ENCODE measurements at regions not wholly inside any gene's neighbourhood (a gene's known extent, or its start where the extent isn't known, plus 50 kb on each side); places are given as distances from the start of the nearest gene placed in this dataset.

GRCh38 chr6:9518431-9518830 is 896.4 kb downstream of the TFAP2A start:
- DNase-seq = no peak

GRCh38 chr6:9517806-9518205 is 897.1 kb downstream of the TFAP2A start:
- no peak for DNase-seq

- no peak for DNase-seq
Observed at GRCh38 chr6:9515633-9516606, 899.0 kb downstream of the TFAP2A start.

GRCh38 chr6:9514146-9514545 is 900.7 kb downstream of the TFAP2A start:
- no peak for DNase-seq

GRCh38 chr6:9511157-9511556 is 903.7 kb downstream of the TFAP2A start:
- no peak for DNase-seq

- DNase-seq = no peak
Observed at GRCh38 chr6:9507136-9507895, 907.6 kb downstream of the TFAP2A start.

GRCh38 chr6:9504191-9504590 is 910.7 kb downstream of the TFAP2A start:
- no peak for DNase-seq

GRCh38 chr6:9503111-9503761 is 911.6 kb downstream of the TFAP2A start:
- DNase-seq = no peak

GRCh38 chr6:9499709-9500108 is 915.2 kb downstream of the TFAP2A start:
- no peak for DNase-seq

- DNase-seq = no peak
Observed at GRCh38 chr6:9496837-9497236, 918.0 kb downstream of the TFAP2A start.

GRCh38 chr6:9494864-9495263 is 920.0 kb downstream of the TFAP2A start:
- DNase-seq = no peak

- no peak for DNase-seq
Observed at GRCh38 chr6:9492790-9493189, 922.1 kb downstream of the TFAP2A start.

- DNase-seq = no peak
Observed at GRCh38 chr6:9487128-9487527, 927.7 kb downstream of the TFAP2A start.

- DNase-seq = no peak
Observed at GRCh38 chr6:9485992-9486391, 928.9 kb downstream of the TFAP2A start.

GRCh38 chr6:9484686-9485085 is 930.2 kb downstream of the TFAP2A start:
- no peak for DNase-seq

- no peak for DNase-seq
Observed at GRCh38 chr6:9484091-9484490, 930.8 kb downstream of the TFAP2A start.

GRCh38 chr6:9482030-9482738 is 932.7 kb downstream of the TFAP2A start:
- DNase-seq = no peak

GRCh38 chr6:9481292-9482029 is 933.4 kb downstream of the TFAP2A start:
- DNase-seq = no peak

- DNase-seq = no peak
Observed at GRCh38 chr6:9468277-9468676, 946.6 kb downstream of the TFAP2A start.

GRCh38 chr6:9467741-9468140 is 947.1 kb downstream of the TFAP2A start:
- DNase-seq = no peak

GRCh38 chr6:9464583-9464982 is 950.3 kb downstream of the TFAP2A start:
- DNase-seq = no peak
